Panc1 (cell line): ENCODE measurements at regions not wholly inside any gene's neighbourhood (a gene's known extent, or its start where the extent isn't known, plus 50 kb on each side); places are given as distances from the start of the nearest gene placed in this dataset.

Source experiments
- ATAC-seq: fragments of 200-7000 bp; cut with Tn5 transposase; 2 replicates; pipeline ENCODE4 v1.9.1; 2020; ENCODE audit warnings: mild to moderate bottlenecking, moderate library complexity
- BruUV-seq: library from RNA; stranded (reverse); fragments of 400-500 nt; replicated peaks from 2 replicates; lab custom pipeline; 2021; lab: Mats Ljungman, UMichigan
- CTCF ChIA-PET: fragments of 300-600 bp; sonication (Branson Sonifier 250); formaldehyde crosslinking; loops from one replicate; lab custom pipeline; 2022; ENCODE audit warnings: antibody characterized with exemption; lab: Charles Lee
- POLR2A ChIA-PET: fragments of 300-600 bp; sonication (Branson Sonifier 250); formaldehyde crosslinking; loops from one replicate; lab custom pipeline; 2022; ENCODE audit warnings: antibody characterized with exemption; lab: Charles Lee
- DNase-seq: peaks from one replicate; pipeline ENCODE4 v3.0.0-alpha.2; 2010; ENCODE audit warnings: low read depth, low spot score
- H3K27ac ChIP-seq: 2 replicates; pipeline ENCODE4 v1.5.1; 2011; ENCODE audit warnings: mild to moderate bottlenecking, low read length, inconsistent platforms
- H3K27me3 ChIP-seq: fragments of 200-500 bp; sonication (Bioruptor generic); 2 replicates; pipeline ENCODE4 v1.6.0; 2014; ENCODE audit warnings: low read length, inconsistent platforms; ENCODE audit not compliant: control insufficient read depth, insufficient read depth
- H3K36me3 ChIP-seq: fragments of 200-500 bp; sonication (Bioruptor generic); 2 replicates; pipeline ENCODE4 v1.5.1; 2014; ENCODE audit warnings: inconsistent platforms, mild to moderate bottlenecking, low read length, moderate library complexity; ENCODE audit not compliant: control insufficient read depth, insufficient read depth
- H3K4me1 ChIP-seq: 2 replicates; pipeline ENCODE4 v1.5.1; 2011; ENCODE audit warnings: inconsistent platforms, mild to moderate bottlenecking, low read length, moderate library complexity; ENCODE audit not compliant: control insufficient read depth, insufficient read depth
- H3K4me3 ChIP-seq, 2 experiments: 2 replicates each; pipeline ENCODE4 v1.5.1; 2011 to 2012; ENCODE audit warnings: low read depth in 2 of 2, low read length in 2 of 2, mild to moderate bottlenecking in 2 of 2, inconsistent platforms in 1 of 2, moderate library complexity in 1 of 2
- H3K9me3 ChIP-seq: fragments of 200-500 bp; sonication (Bioruptor generic); 2 replicates; pipeline ENCODE4 v1.5.1; 2014; ENCODE audit warnings: low read depth, mild to moderate bottlenecking, inconsistent platforms, low read length, moderate library complexity; ENCODE audit not compliant: control insufficient read depth, insufficient read depth
- POLR2AphosphoS5 ChIP-seq: IDR thresholded peaks from 2 replicates; pipeline ENCODE4 v1.6.1; 2012; ENCODE audit warnings: mild to moderate bottlenecking, low read depth, low read length, moderate library complexity
- SIN3A ChIP-seq: IDR thresholded peaks from 2 replicates; pipeline ENCODE4 v1.6.1; 2012; ENCODE audit warnings: low read depth, mild to moderate bottlenecking, low read length, moderate library complexity, borderline replicate concordance; ENCODE audit not compliant: insufficient read depth
- TCF7L2 ChIP-seq: IDR thresholded peaks from 2 replicates; pipeline ENCODE4 v1.6.1; 2011; ENCODE audit warnings: mild to moderate bottlenecking, low read depth, low read length, inconsistent platforms
- in situ Hi-C: cut with HindIII; loops from 2 replicates; pipeline ENCODE4 v1.10.0; 2016; ENCODE audit warnings: low sequenced_read_pairs, low pct_unique_long_range_greater_than_20kb
- intact Hi-C: fragments of 100-400 bp; cut with micrococcal nuclease; formaldehyde crosslinking; loops from one replicate; pipeline ENCODE4 v1.10.0; 2022; ENCODE audit not compliant: unreplicated experiment
- TF ChIP-seq, protein P1 (sequence below): fragments of 450-650 bp; IDR thresholded peaks from 2 replicates; pipeline ENCODE4 v1.5.1; 2017; ENCODE audit warnings: mild to moderate bottlenecking
- TF ChIP-seq, protein P2 (sequence below), 2 experiments: IDR thresholded peaks; 2 replicates each; pipeline ENCODE4 v1.6.1; 2011 to 2012; ENCODE audit warnings: low read depth in 2 of 2, control low read depth in 1 of 2, low read length in 1 of 2, mild to moderate bottlenecking in 1 of 2, moderate library complexity in 1 of 2; ENCODE audit not compliant: insufficient read depth in 1 of 2

- intact Hi-C loops, result no loop called here
These were observed 433.5 kb downstream of the DMAC1 start for GRCh38 chr9:7366121-7366520.

DNA sequence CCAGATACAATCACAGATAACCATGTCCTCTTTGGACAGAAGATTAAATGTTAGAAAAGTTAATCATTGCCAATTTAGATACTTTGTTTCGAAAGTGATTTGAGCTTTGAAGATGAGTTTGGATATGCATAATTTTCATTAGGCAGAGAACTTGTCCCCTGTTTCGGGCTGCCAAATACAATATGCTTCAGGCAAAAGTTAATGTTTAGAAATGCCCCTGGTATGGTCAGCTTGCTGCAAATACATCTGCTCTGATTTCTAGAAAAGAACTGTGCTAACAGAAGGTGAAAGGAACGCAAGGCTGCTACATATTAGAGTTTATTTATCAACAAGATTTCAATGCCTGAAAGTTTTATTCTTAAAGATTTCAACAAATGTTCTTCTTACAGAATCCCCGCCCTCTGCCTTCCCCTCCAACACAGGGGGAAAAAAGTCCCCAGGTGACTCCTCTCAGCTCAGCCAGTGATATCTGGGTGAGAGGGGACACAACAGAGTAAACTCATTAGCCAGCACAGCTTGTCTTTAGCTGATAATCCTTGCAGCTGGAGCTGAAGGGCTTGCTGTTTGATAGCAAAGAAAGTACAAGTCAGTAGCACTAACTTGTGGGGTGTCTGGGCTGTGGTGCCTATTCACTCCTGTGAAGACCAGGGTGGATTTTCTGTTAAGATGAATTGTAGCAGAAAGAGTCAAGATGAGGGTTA is 435.7 kb downstream of the DMAC1 start:
- CTCF ChIA-PET, result no interaction called here
- in situ Hi-C loops, result no loop called here

More at GRCh38 chr9:7366121-7366520, 433.5 kb downstream of the DMAC1 start:
- Histone ChIP-seq H3K4me1 (no peaks in the 10 kb centered on the region), H3K36me3 (no peaks in the 10 kb centered on the region), H3K4me3 (no peak overlapping the region), H3K27ac (no peak overlapping the region), H3K9me3 (no peaks in the 10 kb centered on the region), H3K27me3 (no peaks in the 10 kb centered on the region)
- ChIA-PET CTCF (no interaction called here), POLR2A (no interaction called here)
- in situ Hi-C loops, result no loop called here
- TF ChIP-seq POLR2AphosphoS5 (no peak), TCF7L2 (no peak), SIN3A (no peak)
- TF ChIP-seq, protein P1, sequence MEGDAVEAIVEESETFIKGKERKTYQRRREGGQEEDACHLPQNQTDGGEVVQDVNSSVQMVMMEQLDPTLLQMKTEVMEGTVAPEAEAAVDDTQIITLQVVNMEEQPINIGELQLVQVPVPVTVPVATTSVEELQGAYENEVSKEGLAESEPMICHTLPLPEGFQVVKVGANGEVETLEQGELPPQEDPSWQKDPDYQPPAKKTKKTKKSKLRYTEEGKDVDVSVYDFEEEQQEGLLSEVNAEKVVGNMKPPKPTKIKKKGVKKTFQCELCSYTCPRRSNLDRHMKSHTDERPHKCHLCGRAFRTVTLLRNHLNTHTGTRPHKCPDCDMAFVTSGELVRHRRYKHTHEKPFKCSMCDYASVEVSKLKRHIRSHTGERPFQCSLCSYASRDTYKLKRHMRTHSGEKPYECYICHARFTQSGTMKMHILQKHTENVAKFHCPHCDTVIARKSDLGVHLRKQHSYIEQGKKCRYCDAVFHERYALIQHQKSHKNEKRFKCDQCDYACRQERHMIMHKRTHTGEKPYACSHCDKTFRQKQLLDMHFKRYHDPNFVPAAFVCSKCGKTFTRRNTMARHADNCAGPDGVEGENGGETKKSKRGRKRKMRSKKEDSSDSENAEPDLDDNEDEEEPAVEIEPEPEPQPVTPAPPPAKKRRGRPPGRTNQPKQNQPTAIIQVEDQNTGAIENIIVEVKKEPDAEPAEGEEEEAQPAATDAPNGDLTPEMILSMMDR, result no peak
- TF ChIP-seq, protein P2, sequence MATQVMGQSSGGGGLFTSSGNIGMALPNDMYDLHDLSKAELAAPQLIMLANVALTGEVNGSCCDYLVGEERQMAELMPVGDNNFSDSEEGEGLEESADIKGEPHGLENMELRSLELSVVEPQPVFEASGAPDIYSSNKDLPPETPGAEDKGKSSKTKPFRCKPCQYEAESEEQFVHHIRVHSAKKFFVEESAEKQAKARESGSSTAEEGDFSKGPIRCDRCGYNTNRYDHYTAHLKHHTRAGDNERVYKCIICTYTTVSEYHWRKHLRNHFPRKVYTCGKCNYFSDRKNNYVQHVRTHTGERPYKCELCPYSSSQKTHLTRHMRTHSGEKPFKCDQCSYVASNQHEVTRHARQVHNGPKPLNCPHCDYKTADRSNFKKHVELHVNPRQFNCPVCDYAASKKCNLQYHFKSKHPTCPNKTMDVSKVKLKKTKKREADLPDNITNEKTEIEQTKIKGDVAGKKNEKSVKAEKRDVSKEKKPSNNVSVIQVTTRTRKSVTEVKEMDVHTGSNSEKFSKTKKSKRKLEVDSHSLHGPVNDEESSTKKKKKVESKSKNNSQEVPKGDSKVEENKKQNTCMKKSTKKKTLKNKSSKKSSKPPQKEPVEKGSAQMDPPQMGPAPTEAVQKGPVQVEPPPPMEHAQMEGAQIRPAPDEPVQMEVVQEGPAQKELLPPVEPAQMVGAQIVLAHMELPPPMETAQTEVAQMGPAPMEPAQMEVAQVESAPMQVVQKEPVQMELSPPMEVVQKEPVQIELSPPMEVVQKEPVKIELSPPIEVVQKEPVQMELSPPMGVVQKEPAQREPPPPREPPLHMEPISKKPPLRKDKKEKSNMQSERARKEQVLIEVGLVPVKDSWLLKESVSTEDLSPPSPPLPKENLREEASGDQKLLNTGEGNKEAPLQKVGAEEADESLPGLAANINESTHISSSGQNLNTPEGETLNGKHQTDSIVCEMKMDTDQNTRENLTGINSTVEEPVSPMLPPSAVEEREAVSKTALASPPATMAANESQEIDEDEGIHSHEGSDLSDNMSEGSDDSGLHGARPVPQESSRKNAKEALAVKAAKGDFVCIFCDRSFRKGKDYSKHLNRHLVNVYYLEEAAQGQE (IDR thresholded peaks at IDR 0.05; ENCODE audit: insufficient read depth in 1 of 2, low read depth in 2 of 2, low read length in 1 of 2), result no peak
- ATAC-seq (no peak), DNase-seq (no peak)
- BruUV-seq, result no TSS peak

More for the DNA sequence above, 435.7 kb downstream of the DMAC1 start:
- no peaks in the 10 kb centered on the region for H3K36me3 ChIP-seq
- POLR2A ChIA-PET, result no interaction called here
- BruUV-seq, result no TSS peak
- no peaks in the 10 kb centered on the region for H3K27me3 ChIP-seq
- DNase-seq, result no peak
- no peak overlapping the region for H3K27ac ChIP-seq
- H3K4me3 ChIP-seq, result no peak overlapping the region
- H3K9me3 ChIP-seq, result no peaks in the 10 kb centered on the region
- no peaks in the 10 kb centered on the region for H3K4me1 ChIP-seq
- TF ChIP-seq, protein P1, result no peak
- TF ChIP-seq TCF7L2, result no peak
- no peak for TF ChIP-seq SIN3A
- TF ChIP-seq, protein P2 (IDR thresholded peaks at IDR 0.05; ENCODE audit: insufficient read depth in 1 of 2, low read depth in 2 of 2, low read length in 1 of 2), result no peak
- intact Hi-C loops, result no loop called here
- ATAC-seq, result no peak
